NCI-H446 treated with DMSO at 0.1 percent for 48 hours (cell line): ENCODE measurements at regions not wholly inside any gene's neighbourhood (a gene's known extent, or its start where the extent isn't known, plus 50 kb on each side); places are given as distances from the start of the nearest gene placed in this dataset.
"Not testable (repeated sequence)": the region's sequence is repeated elsewhere in the genome, so short reads cannot be mapped to it uniquely, and the experiment has no call there.

Experiments
- DNase-seq: peaks from one replicate; lab custom pipeline; 2025; lab: John Stamatoyannopoulos, UW

- DNase-seq: no peak
Measured at GRCh38 chr10:63921908-63922467, 400.8 kb downstream of the REEP3 start.

GRCh38 chr10:63922468-63923284, 401.5 kb downstream of the REEP3 start:
- DNase-seq: peak; percentile 56

- DNase-seq: peak; percentile 82
Measured at GRCh38 chr10:63929831-63930467, 408.7 kb downstream of the REEP3 start.

- no peak for DNase-seq
Measured at GRCh38 chr10:63930584-63930983, 409.4 kb downstream of the REEP3 start.

- DNase-seq: no peak
Measured at GRCh38 chr10:63935705-63936104, 414.5 kb downstream of the REEP3 start.

GRCh38 chr10:63940277-63940922, 419.2 kb downstream of the REEP3 start:
- no peak for DNase-seq

GRCh38 chr10:63964406-63964805, 443.2 kb downstream of the REEP3 start:
- DNase-seq: no peak

GRCh38 chr10:63965846-63966245, 444.6 kb downstream of the REEP3 start:
- no peak for DNase-seq

- no peak for DNase-seq
Measured at GRCh38 chr10:63972949-63973827, 452.0 kb downstream of the REEP3 start.

- peak; percentile 5 for DNase-seq
Measured at GRCh38 chr10:63976538-63976937, 455.3 kb downstream of the REEP3 start.

- peak; percentile 18 for DNase-seq
Measured at GRCh38 chr10:63977329-63977923, 456.2 kb downstream of the REEP3 start.

- DNase-seq: not testable (repeated sequence)
Measured at GRCh38 chr10:63980870-63981269, 459.7 kb downstream of the REEP3 start.

GRCh38 chr10:63984061-63984460, 462.9 kb downstream of the REEP3 start:
- DNase-seq: not testable (repeated sequence)

- DNase-seq: peak; percentile 13
Measured at GRCh38 chr10:63986536-63986935, 465.3 kb downstream of the REEP3 start.

- DNase-seq: no peak
Measured at GRCh38 chr10:63987212-63987611, 466.0 kb downstream of the REEP3 start.

GRCh38 chr10:63994371-63994770, 473.2 kb downstream of the REEP3 start:
- no peak for DNase-seq

GRCh38 chr10:64007157-64007556, 486.0 kb downstream of the REEP3 start:
- DNase-seq: no peak

- DNase-seq: no peak
Measured at GRCh38 chr10:64010711-64011110, 489.5 kb downstream of the REEP3 start.

GRCh38 chr10:64011912-64012714, 490.9 kb downstream of the REEP3 start:
- no peak for DNase-seq

GRCh38 chr10:64014281-64014680, 493.1 kb downstream of the REEP3 start:
- DNase-seq: no peak
